ENCODE measurements at regions not wholly inside any gene's neighbourhood (a gene's known extent, or its start where the extent isn't known, plus 50 kb on each side); places are given as distances from the start of the nearest gene placed in this dataset.

GRCh38 chr7:9937944-9938631 is 1035.6 kb upstream of the PHF14 start:
- TF ChIP-seq SIN3A (IDR thresholded peaks at IDR 0.05; ENCODE audit: borderline replicate concordance, insufficient read depth, low read length) (no peak), POLR2AphosphoS5 (IDR thresholded peaks at IDR 0.05; ENCODE audit: low read depth, low read length) (no peak), REST (IDR thresholded peaks at IDR 0.05; ENCODE audit: insufficient read depth in 1 of 2, low read depth in 2 of 2, low read length in 2 of 2) (no peak), TAF1 (IDR thresholded peaks at IDR 0.05; ENCODE audit: borderline replicate concordance, insufficient read depth, low read length) (no peak), FOXP2 (optimal IDR thresholded peaks at IDR 0.05; ENCODE audit: borderline replicate concordance, extremely low read depth, extremely low read length, insufficient read depth) (no peak)

- TF ChIP-seq REST (IDR thresholded peaks at IDR 0.05; ENCODE audit: insufficient read depth in 1 of 2, low read depth in 2 of 2, low read length in 2 of 2) (no peak), FOXP2 (optimal IDR thresholded peaks at IDR 0.05; ENCODE audit: borderline replicate concordance, extremely low read depth, extremely low read length, insufficient read depth) (no peak), POLR2AphosphoS5 (IDR thresholded peaks at IDR 0.05; ENCODE audit: low read depth, low read length) (no peak), TAF1 (IDR thresholded peaks at IDR 0.05; ENCODE audit: borderline replicate concordance, insufficient read depth, low read length) (no peak), SIN3A (IDR thresholded peaks at IDR 0.05; ENCODE audit: borderline replicate concordance, insufficient read depth, low read length) (no peak)
Observed at GRCh38 chr7:9939176-9939575, 1034.5 kb upstream of the PHF14 start.

GRCh38 chr7:9945131-9945530 is 1028.5 kb upstream of the PHF14 start:
- TF ChIP-seq POLR2AphosphoS5 (IDR thresholded peaks at IDR 0.05; ENCODE audit: low read depth, low read length) (no peak), SIN3A (IDR thresholded peaks at IDR 0.05; ENCODE audit: borderline replicate concordance, insufficient read depth, low read length) (no peak), FOXP2 (optimal IDR thresholded peaks at IDR 0.05; ENCODE audit: borderline replicate concordance, extremely low read depth, extremely low read length, insufficient read depth) (no peak), TAF1 (IDR thresholded peaks at IDR 0.05; ENCODE audit: borderline replicate concordance, insufficient read depth, low read length) (no peak), REST (IDR thresholded peaks at IDR 0.05; ENCODE audit: insufficient read depth in 1 of 2, low read depth in 2 of 2, low read length in 2 of 2) (no peak)

- no peak for TF ChIP-seq FOXP2 (optimal IDR thresholded peaks at IDR 0.05; ENCODE audit: borderline replicate concordance, extremely low read depth, extremely low read length, insufficient read depth)
- no peak for TF ChIP-seq SIN3A (IDR thresholded peaks at IDR 0.05; ENCODE audit: borderline replicate concordance, insufficient read depth, low read length)
- TF ChIP-seq POLR2AphosphoS5 (IDR thresholded peaks at IDR 0.05; ENCODE audit: low read depth, low read length) = no peak
- no peak for TF ChIP-seq TAF1 (IDR thresholded peaks at IDR 0.05; ENCODE audit: borderline replicate concordance, insufficient read depth, low read length)
- no peak for TF ChIP-seq REST (IDR thresholded peaks at IDR 0.05; ENCODE audit: insufficient read depth in 1 of 2, low read depth in 2 of 2, low read length in 2 of 2)
Observed at GRCh38 chr7:9945857-9946256, 1027.8 kb upstream of the PHF14 start.

All from PFSK-1 (cell line).